ENCODE measurements at regions not wholly inside any gene's neighbourhood (a gene's known extent, or its start where the extent isn't known, plus 50 kb on each side); places are given as distances from the start of the nearest gene placed in this dataset.

GRCh38 chr4:45693746-45694145 is 430.1 kb downstream of the GABRG1 start:
- no peak overlapping the region for H2BK12ac ChIP-seq (ENCODE audit: low read length in 2 of 2)
- no peak overlapping the region for H2BK5ac ChIP-seq (ENCODE audit: low read depth, low read length, poor library complexity, severe bottlenecking)
- no peak overlapping the region for H2BK15ac ChIP-seq (ENCODE audit: low read depth, poor library complexity, severe bottlenecking)
- no peak overlapping the region for H3K4ac ChIP-seq (ENCODE audit: low read depth in 1 of 2, low read length in 2 of 2)
- H3K27me3 ChIP-seq (ENCODE audit: control insufficient read depth in 1 of 2, insufficient read depth in 1 of 2, low read length in 2 of 2): no peaks in the 10 kb centered on the region
- peaks cover 2% of the 10 kb centered on the region for H3K9me3 ChIP-seq (ENCODE audit: control insufficient read depth, low read length)
- H3K36me3 ChIP-seq (ENCODE audit: control insufficient read depth in 1 of 2, insufficient read depth in 2 of 2, low read depth in 1 of 2, low read length in 2 of 2): no peaks in the 10 kb centered on the region
- H3K79me1 ChIP-seq (replicated peaks; ENCODE audit: low read length, poor library complexity, severe bottlenecking): no peaks in the 10 kb centered on the region
- no peak overlapping the region for H3K4me2 ChIP-seq (ENCODE audit: low read length, poor library complexity, severe bottlenecking)
- no peak overlapping the region for H3K18ac ChIP-seq (ENCODE audit: low read depth in 1 of 2, low read length in 2 of 2)
- no peak overlapping the region for H3K9ac ChIP-seq (ENCODE audit: low read length)
- no peaks in the 10 kb centered on the region for H3K4me1 ChIP-seq (ENCODE audit: control insufficient read depth, insufficient read depth, low read depth, low read length)
- no peak overlapping the region for H4K8ac ChIP-seq (ENCODE audit: low read length)
- no peak for DNase-seq
- H4K91ac ChIP-seq (ENCODE audit: low read length): no peak overlapping the region
- H2AFZ ChIP-seq (ENCODE audit: low read depth, low read length): no peak overlapping the region
- H2BK120ac ChIP-seq (ENCODE audit: low read depth, low read length): no peak overlapping the region
- no peak overlapping the region for H3K23ac ChIP-seq (ENCODE audit: low read length in 2 of 2)
- no peak overlapping the region for H3K4me3 ChIP-seq (ENCODE audit: insufficient read depth in 1 of 2, low read depth in 1 of 2, low read length in 2 of 2)
- H2AK5ac ChIP-seq (ENCODE audit: low read length, severe bottlenecking): no peak overlapping the region
- no peak overlapping the region for H3K14ac ChIP-seq (ENCODE audit: low read length in 2 of 2)
- H3K27ac ChIP-seq (ENCODE audit: low read length, poor library complexity, severe bottlenecking): no peak overlapping the region

DNA sequence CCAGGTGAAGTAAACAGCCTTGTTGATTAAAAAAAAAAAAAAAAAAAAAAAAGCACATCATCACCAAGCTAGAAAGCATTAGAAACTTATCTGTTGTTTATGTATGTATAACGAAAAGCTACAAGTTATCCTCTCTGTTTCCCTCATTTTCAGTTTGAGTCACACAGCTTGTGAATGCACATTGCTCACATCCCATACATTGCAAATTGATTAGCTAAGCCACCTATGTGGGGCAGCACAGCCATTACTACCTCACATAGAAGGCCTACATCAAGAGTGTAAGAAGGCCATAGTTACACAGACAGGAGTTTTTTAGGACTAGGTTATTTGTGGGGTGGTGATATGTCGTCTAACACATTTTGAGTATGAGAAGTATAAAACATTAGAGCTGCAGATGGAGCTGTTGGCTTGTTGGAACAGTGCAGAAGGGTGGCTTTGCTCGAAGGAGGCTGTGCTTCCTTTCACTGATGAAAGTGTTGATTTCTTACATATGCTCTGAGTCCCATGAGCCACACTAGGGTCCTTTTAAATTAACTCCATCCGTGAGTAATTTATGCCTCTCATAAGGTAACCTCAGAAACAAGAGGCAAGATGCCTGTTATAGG is 431.6 kb downstream of the GABRG1 start:
- no peak overlapping the region for H2AK5ac ChIP-seq (ENCODE audit: low read length, severe bottlenecking)
- H4K91ac ChIP-seq (ENCODE audit: low read length): no peak overlapping the region
- H2BK120ac ChIP-seq (ENCODE audit: low read depth, low read length): no peak overlapping the region
- no peak overlapping the region for H2BK15ac ChIP-seq (ENCODE audit: low read depth, poor library complexity, severe bottlenecking)
- H3K27me3 ChIP-seq (ENCODE audit: control insufficient read depth in 1 of 2, insufficient read depth in 1 of 2, low read length in 2 of 2): no peaks in the 10 kb centered on the region
- no peak for DNase-seq
- H3K4ac ChIP-seq (ENCODE audit: low read depth in 1 of 2, low read length in 2 of 2): no peak overlapping the region
- no peak overlapping the region for H3K9ac ChIP-seq (ENCODE audit: low read length)
- WGBS: 40% methylated on average over 3 of the region's 4 CpGs
- no peak overlapping the region for H2BK5ac ChIP-seq (ENCODE audit: low read depth, low read length, poor library complexity, severe bottlenecking)
- no peak overlapping the region for H3K14ac ChIP-seq (ENCODE audit: low read length in 2 of 2)
- no peak overlapping the region for H2BK12ac ChIP-seq (ENCODE audit: low read length in 2 of 2)
- H3K18ac ChIP-seq (ENCODE audit: low read depth in 1 of 2, low read length in 2 of 2): no peak overlapping the region
- H3K36me3 ChIP-seq (ENCODE audit: control insufficient read depth in 1 of 2, insufficient read depth in 2 of 2, low read depth in 1 of 2, low read length in 2 of 2): no peaks in the 10 kb centered on the region
- no peak overlapping the region for H4K8ac ChIP-seq (ENCODE audit: low read length)
- no peaks in the 10 kb centered on the region for H3K4me1 ChIP-seq (ENCODE audit: control insufficient read depth, insufficient read depth, low read depth, low read length)
- no peak overlapping the region for H3K4me3 ChIP-seq (ENCODE audit: insufficient read depth in 1 of 2, low read depth in 1 of 2, low read length in 2 of 2)
- no peak overlapping the region for H3K4me2 ChIP-seq (ENCODE audit: low read length, poor library complexity, severe bottlenecking)
- H3K79me1 ChIP-seq (replicated peaks; ENCODE audit: low read length, poor library complexity, severe bottlenecking): no peaks in the 10 kb centered on the region
- H3K9me3 ChIP-seq (ENCODE audit: control insufficient read depth, low read length): peaks cover 2% of the 10 kb centered on the region
- H3K23ac ChIP-seq (ENCODE audit: low read length in 2 of 2): no peak overlapping the region
- H2AFZ ChIP-seq (ENCODE audit: low read depth, low read length): no peak overlapping the region
- H3K27ac ChIP-seq (ENCODE audit: low read length, poor library complexity, severe bottlenecking): no peak overlapping the region

- no peak overlapping the region for H2BK120ac ChIP-seq (ENCODE audit: low read depth, low read length)
- H3K14ac ChIP-seq (ENCODE audit: low read length in 2 of 2): no peak overlapping the region
- H2AK5ac ChIP-seq (ENCODE audit: low read length, severe bottlenecking): no peak overlapping the region
- no peaks in the 10 kb centered on the region for H3K36me3 ChIP-seq (ENCODE audit: control insufficient read depth in 1 of 2, insufficient read depth in 2 of 2, low read depth in 1 of 2, low read length in 2 of 2)
- no peak overlapping the region for H4K91ac ChIP-seq (ENCODE audit: low read length)
- no peaks in the 10 kb centered on the region for H3K79me1 ChIP-seq (replicated peaks; ENCODE audit: low read length, poor library complexity, severe bottlenecking)
- H3K9me3 ChIP-seq (ENCODE audit: control insufficient read depth, low read length): no peaks in the 10 kb centered on the region
- no peak overlapping the region for H2BK5ac ChIP-seq (ENCODE audit: low read depth, low read length, poor library complexity, severe bottlenecking)
- no peak overlapping the region for H3K23ac ChIP-seq (ENCODE audit: low read length in 2 of 2)
- DNase-seq: no peak
- H3K9ac ChIP-seq (ENCODE audit: low read length): no peak overlapping the region
- H3K4me1 ChIP-seq (ENCODE audit: control insufficient read depth, insufficient read depth, low read depth, low read length): no peaks in the 10 kb centered on the region
- no peak overlapping the region for H3K4ac ChIP-seq (ENCODE audit: low read depth in 1 of 2, low read length in 2 of 2)
- no peak overlapping the region for H3K4me2 ChIP-seq (ENCODE audit: low read length, poor library complexity, severe bottlenecking)
- no peak overlapping the region for H3K4me3 ChIP-seq (ENCODE audit: insufficient read depth in 1 of 2, low read depth in 1 of 2, low read length in 2 of 2)
- no peak overlapping the region for H2AFZ ChIP-seq (ENCODE audit: low read depth, low read length)
- no peak overlapping the region for H2BK12ac ChIP-seq (ENCODE audit: low read length in 2 of 2)
- H3K27me3 ChIP-seq (ENCODE audit: control insufficient read depth in 1 of 2, insufficient read depth in 1 of 2, low read length in 2 of 2): no peaks in the 10 kb centered on the region
- no peak overlapping the region for H2BK15ac ChIP-seq (ENCODE audit: low read depth, poor library complexity, severe bottlenecking)
- H4K8ac ChIP-seq (ENCODE audit: low read length): no peak overlapping the region
- WGBS: no CpG with 5 or more reads among the region's 2 CpGs
- no peak overlapping the region for H3K18ac ChIP-seq (ENCODE audit: low read depth in 1 of 2, low read length in 2 of 2)
- no peak overlapping the region for H3K27ac ChIP-seq (ENCODE audit: low read length, poor library complexity, severe bottlenecking)
Measured at GRCh38 chr4:45688341-45688740, 435.5 kb downstream of the GABRG1 start.

- no peak overlapping the region for H3K27ac ChIP-seq (ENCODE audit: low read length, poor library complexity, severe bottlenecking)
- H2BK120ac ChIP-seq (ENCODE audit: low read depth, low read length): no peak overlapping the region
- H2AFZ ChIP-seq (ENCODE audit: low read depth, low read length): no peak overlapping the region
- no peaks in the 10 kb centered on the region for H3K79me1 ChIP-seq (replicated peaks; ENCODE audit: low read length, poor library complexity, severe bottlenecking)
- no peak overlapping the region for H2AK5ac ChIP-seq (ENCODE audit: low read length, severe bottlenecking)
- H3K18ac ChIP-seq (ENCODE audit: low read depth in 1 of 2, low read length in 2 of 2): no peak overlapping the region
- no peak overlapping the region for H3K4me3 ChIP-seq (ENCODE audit: insufficient read depth in 1 of 2, low read depth in 1 of 2, low read length in 2 of 2)
- no peak overlapping the region for H4K8ac ChIP-seq (ENCODE audit: low read length)
- H3K4ac ChIP-seq (ENCODE audit: low read depth in 1 of 2, low read length in 2 of 2): no peak overlapping the region
- H3K36me3 ChIP-seq (ENCODE audit: control insufficient read depth in 1 of 2, insufficient read depth in 2 of 2, low read depth in 1 of 2, low read length in 2 of 2): no peaks in the 10 kb centered on the region
- H4K91ac ChIP-seq (ENCODE audit: low read length): no peak overlapping the region
- 87% methylated on average over 2 of the region's 2 CpGs for WGBS
- H2BK15ac ChIP-seq (ENCODE audit: low read depth, poor library complexity, severe bottlenecking): no peak overlapping the region
- H2BK12ac ChIP-seq (ENCODE audit: low read length in 2 of 2): no peak overlapping the region
- no peak overlapping the region for H3K9ac ChIP-seq (ENCODE audit: low read length)
- H2BK5ac ChIP-seq (ENCODE audit: low read depth, low read length, poor library complexity, severe bottlenecking): no peak overlapping the region
- H3K27me3 ChIP-seq (ENCODE audit: control insufficient read depth in 1 of 2, insufficient read depth in 1 of 2, low read length in 2 of 2): no peaks in the 10 kb centered on the region
- H3K4me1 ChIP-seq (ENCODE audit: control insufficient read depth, insufficient read depth, low read depth, low read length): no peaks in the 10 kb centered on the region
- H3K4me2 ChIP-seq (ENCODE audit: low read length, poor library complexity, severe bottlenecking): no peak overlapping the region
- no peak for DNase-seq
- H3K9me3 ChIP-seq (ENCODE audit: control insufficient read depth, low read length): peaks cover 3% of the 10 kb centered on the region
- H3K23ac ChIP-seq (ENCODE audit: low read length in 2 of 2): no peak overlapping the region
- H3K14ac ChIP-seq (ENCODE audit: low read length in 2 of 2): no peak overlapping the region
Measured at GRCh38 chr4:45679411-45679810, 444.4 kb downstream of the GABRG1 start.

All from mesenchymal stem cell (in vitro differentiated cells and primary cell).